ENCODE measurements at regions not wholly inside any gene's neighbourhood (a gene's known extent, or its start where the extent isn't known, plus 50 kb on each side); places are given as distances from the start of the nearest gene placed in this dataset.

- no peak for DNase-seq
- Histone ChIP-seq H3K27ac (ENCODE audit: insufficient read depth, low read length, poor library complexity, severe bottlenecking) (no peak overlapping the region), H3K4me1 (ENCODE audit: control insufficient read depth, insufficient read depth, low read length, poor library complexity, severe bottlenecking) (no peaks in the 10 kb centered on the region), H3K4me3 (ENCODE audit: insufficient read depth, low read depth, low read length, poor library complexity, severe bottlenecking) (no peak overlapping the region), H3K9me3 (ENCODE audit: control insufficient read depth, low read length) (no peaks in the 10 kb centered on the region), H3K36me3 (ENCODE audit: control insufficient read depth, insufficient read depth, low read length) (no peaks in the 10 kb centered on the region), H3K27me3 (replicated peaks; ENCODE audit: control insufficient read depth, insufficient read depth, low read length, poor library complexity, severe bottlenecking) (no peaks in the 10 kb centered on the region)
Measured at GRCh38 chr13:70394031-70394548, 285.8 kb upstream of the KLHL1 start.

DNA sequence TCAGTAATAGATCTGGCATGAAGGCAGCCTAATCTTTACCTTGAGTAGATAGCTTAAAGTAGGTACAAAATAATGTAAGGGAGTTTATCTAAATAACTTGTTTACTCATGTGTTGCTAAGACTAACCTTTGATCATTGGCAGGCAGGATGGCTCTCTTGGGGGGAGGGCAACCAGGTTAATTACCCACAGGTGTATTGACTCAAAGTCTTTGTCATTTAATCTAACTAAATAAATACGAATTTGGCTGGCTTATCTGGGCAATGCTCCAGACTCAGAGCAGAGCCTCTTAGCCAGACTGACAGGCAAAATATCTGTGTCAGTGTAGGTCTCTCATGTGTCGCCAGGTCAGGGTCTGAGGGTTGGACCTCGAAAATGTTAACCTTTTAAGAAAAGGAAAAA is 283.4 kb upstream of the KLHL1 start:
- H3K27me3 ChIP-seq (replicated peaks; ENCODE audit: control insufficient read depth, insufficient read depth, low read length, poor library complexity, severe bottlenecking): no peaks in the 10 kb centered on the region
- H3K9me3 ChIP-seq (ENCODE audit: control insufficient read depth, low read length): no peaks in the 10 kb centered on the region
- H3K27ac ChIP-seq (ENCODE audit: insufficient read depth, low read length, poor library complexity, severe bottlenecking): no peak overlapping the region

DNA sequence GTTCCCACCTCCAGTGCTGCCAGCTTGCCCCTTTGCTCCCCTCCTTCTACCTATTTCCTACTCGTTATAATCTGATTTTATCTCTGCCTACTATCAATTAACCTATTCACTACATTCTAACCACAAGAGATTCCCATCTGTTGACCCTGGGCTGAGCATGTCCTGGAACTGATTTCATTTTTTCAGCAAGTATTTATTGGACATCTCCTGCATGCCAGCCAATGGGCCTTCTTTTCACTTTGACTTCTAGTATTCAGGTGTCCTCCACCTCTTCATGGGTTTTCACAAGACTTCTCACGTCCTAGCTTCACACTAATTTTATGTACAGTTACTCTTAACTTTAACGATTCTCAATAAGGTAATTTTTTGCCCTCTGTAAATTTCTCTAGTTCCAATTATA is 282.7 kb upstream of the KLHL1 start:
- no peaks in the 10 kb centered on the region for H3K4me1 ChIP-seq (ENCODE audit: control insufficient read depth, insufficient read depth, low read length, poor library complexity, severe bottlenecking)
- no peaks in the 10 kb centered on the region for H3K9me3 ChIP-seq (ENCODE audit: control insufficient read depth, low read length)
- no peaks in the 10 kb centered on the region for H3K36me3 ChIP-seq (ENCODE audit: control insufficient read depth, insufficient read depth, low read length)
- no peak overlapping the region for H3K4me3 ChIP-seq (ENCODE audit: insufficient read depth, low read depth, low read length, poor library complexity, severe bottlenecking)
- no peak for DNase-seq
- H3K27me3 ChIP-seq (replicated peaks; ENCODE audit: control insufficient read depth, insufficient read depth, low read length, poor library complexity, severe bottlenecking): no peaks in the 10 kb centered on the region
- no peak overlapping the region for H3K27ac ChIP-seq (ENCODE audit: insufficient read depth, low read length, poor library complexity, severe bottlenecking)

More for the DNA sequence above, 283.4 kb upstream of the KLHL1 start:
- no peaks in the 10 kb centered on the region for H3K4me1 ChIP-seq (ENCODE audit: control insufficient read depth, insufficient read depth, low read length, poor library complexity, severe bottlenecking)
- no peaks in the 10 kb centered on the region for H3K36me3 ChIP-seq (ENCODE audit: control insufficient read depth, insufficient read depth, low read length)
- no peak overlapping the region for H3K4me3 ChIP-seq (ENCODE audit: insufficient read depth, low read depth, low read length, poor library complexity, severe bottlenecking)
- no peak for DNase-seq

GRCh38 chr13:70390064-70390463 is 281.8 kb upstream of the KLHL1 start:
- H3K4me1 ChIP-seq (ENCODE audit: control insufficient read depth, insufficient read depth, low read length, poor library complexity, severe bottlenecking): no peaks in the 10 kb centered on the region
- DNase-seq: no peak
- H3K9me3 ChIP-seq (ENCODE audit: control insufficient read depth, low read length): no peaks in the 10 kb centered on the region
- H3K27me3 ChIP-seq (replicated peaks; ENCODE audit: control insufficient read depth, insufficient read depth, low read length, poor library complexity, severe bottlenecking): no peaks in the 10 kb centered on the region
- H3K27ac ChIP-seq (ENCODE audit: insufficient read depth, low read length, poor library complexity, severe bottlenecking): no peak overlapping the region
- H3K36me3 ChIP-seq (ENCODE audit: control insufficient read depth, insufficient read depth, low read length): no peaks in the 10 kb centered on the region
- H3K4me3 ChIP-seq (ENCODE audit: insufficient read depth, low read depth, low read length, poor library complexity, severe bottlenecking): no peak overlapping the region

- no peak for DNase-seq
- Histone ChIP-seq H3K36me3 (ENCODE audit: control insufficient read depth, insufficient read depth, low read length) (no peaks in the 10 kb centered on the region), H3K4me1 (ENCODE audit: control insufficient read depth, insufficient read depth, low read length, poor library complexity, severe bottlenecking) (no peaks in the 10 kb centered on the region), H3K27ac (ENCODE audit: insufficient read depth, low read length, poor library complexity, severe bottlenecking) (no peak overlapping the region), H3K9me3 (ENCODE audit: control insufficient read depth, low read length) (no peaks in the 10 kb centered on the region), H3K27me3 (replicated peaks; ENCODE audit: control insufficient read depth, insufficient read depth, low read length, poor library complexity, severe bottlenecking) (no peaks in the 10 kb centered on the region), H3K4me3 (ENCODE audit: insufficient read depth, low read depth, low read length, poor library complexity, severe bottlenecking) (no peak overlapping the region)
Measured at GRCh38 chr13:70388935-70389334, 280.7 kb upstream of the KLHL1 start.

DNA sequence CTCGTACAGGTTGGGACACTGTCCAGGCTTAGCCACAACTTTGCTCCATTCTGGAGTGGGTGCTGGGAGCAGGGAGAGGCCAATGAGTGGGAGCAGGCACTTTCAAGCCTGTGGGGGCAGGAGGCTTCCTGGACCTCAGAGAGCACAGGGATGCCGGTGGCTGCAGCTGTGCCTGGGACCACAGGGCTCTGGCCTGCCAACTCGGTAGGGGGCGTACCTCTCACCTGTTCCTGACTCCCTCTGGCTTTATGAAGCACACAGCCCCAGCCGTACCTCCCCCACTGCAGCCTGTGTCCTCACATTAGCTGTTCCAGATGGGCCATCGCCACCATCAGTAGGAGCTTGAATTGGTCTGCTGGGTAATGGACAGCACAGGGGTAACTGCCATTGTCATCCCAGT is 278.7 kb upstream of the KLHL1 start:
- no peak for DNase-seq
- Histone ChIP-seq H3K4me1 (ENCODE audit: control insufficient read depth, insufficient read depth, low read length, poor library complexity, severe bottlenecking) (no peaks in the 10 kb centered on the region), H3K9me3 (ENCODE audit: control insufficient read depth, low read length) (no peaks in the 10 kb centered on the region), H3K27me3 (replicated peaks; ENCODE audit: control insufficient read depth, insufficient read depth, low read length, poor library complexity, severe bottlenecking) (no peaks in the 10 kb centered on the region), H3K36me3 (ENCODE audit: control insufficient read depth, insufficient read depth, low read length) (no peaks in the 10 kb centered on the region), H3K27ac (ENCODE audit: insufficient read depth, low read length, poor library complexity, severe bottlenecking) (no peak overlapping the region), H3K4me3 (ENCODE audit: insufficient read depth, low read depth, low read length, poor library complexity, severe bottlenecking) (no peak overlapping the region)

DNA sequence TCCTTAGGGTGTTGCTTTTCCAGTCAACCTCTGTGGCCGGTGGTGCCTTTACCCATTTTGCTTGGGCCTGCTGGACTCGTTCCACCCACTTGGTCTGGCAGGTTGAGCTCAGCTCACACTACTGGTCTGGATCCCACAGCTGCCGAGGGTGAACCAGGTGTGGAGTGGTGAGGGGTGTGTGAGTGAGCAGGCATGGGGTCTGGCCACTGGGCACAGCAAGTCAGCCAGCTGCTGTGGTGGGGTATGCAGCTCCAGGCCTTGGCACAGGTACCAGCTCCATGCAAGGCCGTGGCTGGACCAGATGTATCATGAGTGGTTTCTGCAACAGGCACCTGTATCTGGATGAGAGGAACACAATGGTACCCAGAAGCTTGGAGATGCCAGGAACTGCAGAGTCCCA is 277.6 kb upstream of the KLHL1 start:
- no peak for DNase-seq
- H3K36me3 ChIP-seq (ENCODE audit: control insufficient read depth, insufficient read depth, low read length): no peaks in the 10 kb centered on the region
- no peaks in the 10 kb centered on the region for H3K4me1 ChIP-seq (ENCODE audit: control insufficient read depth, insufficient read depth, low read length, poor library complexity, severe bottlenecking)
- H3K9me3 ChIP-seq (ENCODE audit: control insufficient read depth, low read length): no peaks in the 10 kb centered on the region
- no peak overlapping the region for H3K4me3 ChIP-seq (ENCODE audit: insufficient read depth, low read depth, low read length, poor library complexity, severe bottlenecking)
- H3K27ac ChIP-seq (ENCODE audit: insufficient read depth, low read length, poor library complexity, severe bottlenecking): no peak overlapping the region
- no peaks in the 10 kb centered on the region for H3K27me3 ChIP-seq (replicated peaks; ENCODE audit: control insufficient read depth, insufficient read depth, low read length, poor library complexity, severe bottlenecking)

GRCh38 chr13:70384156-70384555 is 275.9 kb upstream of the KLHL1 start:
- Histone ChIP-seq H3K9me3 (ENCODE audit: control insufficient read depth, low read length) (no peaks in the 10 kb centered on the region), H3K36me3 (ENCODE audit: control insufficient read depth, insufficient read depth, low read length) (no peaks in the 10 kb centered on the region), H3K27ac (ENCODE audit: insufficient read depth, low read length, poor library complexity, severe bottlenecking) (no peak overlapping the region), H3K4me3 (ENCODE audit: insufficient read depth, low read depth, low read length, poor library complexity, severe bottlenecking) (no peak overlapping the region), H3K27me3 (replicated peaks; ENCODE audit: control insufficient read depth, insufficient read depth, low read length, poor library complexity, severe bottlenecking) (no peaks in the 10 kb centered on the region), H3K4me1 (ENCODE audit: control insufficient read depth, insufficient read depth, low read length, poor library complexity, severe bottlenecking) (no peaks in the 10 kb centered on the region)
- no peak for DNase-seq

DNA sequence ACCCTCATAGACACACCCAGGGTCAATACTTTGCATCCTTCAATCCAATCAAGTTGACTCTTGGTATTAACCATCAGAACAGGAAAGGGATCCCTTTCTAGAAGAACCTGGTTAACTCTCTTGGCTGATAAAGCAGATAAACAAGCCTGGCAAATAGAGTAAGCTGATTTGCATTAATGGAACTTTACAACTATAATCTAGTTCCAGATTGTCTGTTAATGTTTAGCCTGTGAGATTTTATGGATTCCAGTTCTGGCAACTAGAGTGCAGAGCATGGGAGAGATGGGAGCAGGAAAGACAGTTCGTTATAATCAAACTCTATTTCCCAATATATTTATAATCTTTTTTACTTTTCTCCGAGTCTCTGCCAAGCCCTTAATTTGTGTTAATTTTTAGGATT is 272.6 kb upstream of the KLHL1 start:
- no peak overlapping the region for H3K4me3 ChIP-seq (ENCODE audit: insufficient read depth, low read depth, low read length, poor library complexity, severe bottlenecking)
- H3K36me3 ChIP-seq (ENCODE audit: control insufficient read depth, insufficient read depth, low read length): no peaks in the 10 kb centered on the region
- no peak overlapping the region for H3K27ac ChIP-seq (ENCODE audit: insufficient read depth, low read length, poor library complexity, severe bottlenecking)
- H3K4me1 ChIP-seq (ENCODE audit: control insufficient read depth, insufficient read depth, low read length, poor library complexity, severe bottlenecking): no peaks in the 10 kb centered on the region
- no peaks in the 10 kb centered on the region for H3K9me3 ChIP-seq (ENCODE audit: control insufficient read depth, low read length)
- DNase-seq: no peak
- H3K27me3 ChIP-seq (replicated peaks; ENCODE audit: control insufficient read depth, insufficient read depth, low read length, poor library complexity, severe bottlenecking): no peaks in the 10 kb centered on the region

DNA sequence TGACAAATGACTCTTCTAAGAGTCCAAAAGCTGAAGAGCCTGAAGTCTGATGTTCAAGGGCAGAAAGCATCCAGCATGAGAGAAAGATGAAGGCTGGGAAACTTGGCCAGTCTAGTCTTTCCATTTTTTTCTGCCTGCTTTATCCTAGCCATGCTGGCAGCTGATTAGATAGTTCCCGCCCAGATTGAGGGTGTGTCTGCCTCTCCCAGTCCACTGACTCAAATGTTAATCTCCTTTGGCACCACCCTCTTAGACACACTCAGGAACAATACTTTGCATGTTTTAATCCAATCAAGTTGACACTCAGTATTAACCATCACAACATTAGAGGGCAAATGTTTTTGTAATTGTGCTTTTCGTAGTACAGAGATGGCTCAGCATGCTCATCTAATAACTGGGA is 267.5 kb upstream of the KLHL1 start:
- H3K27ac ChIP-seq (ENCODE audit: insufficient read depth, low read length, poor library complexity, severe bottlenecking): no peak overlapping the region
- H3K36me3 ChIP-seq (ENCODE audit: control insufficient read depth, insufficient read depth, low read length): no peaks in the 10 kb centered on the region
- no peaks in the 10 kb centered on the region for H3K4me1 ChIP-seq (ENCODE audit: control insufficient read depth, insufficient read depth, low read length, poor library complexity, severe bottlenecking)
- no peak overlapping the region for H3K4me3 ChIP-seq (ENCODE audit: insufficient read depth, low read depth, low read length, poor library complexity, severe bottlenecking)
- no peaks in the 10 kb centered on the region for H3K9me3 ChIP-seq (ENCODE audit: control insufficient read depth, low read length)
- H3K27me3 ChIP-seq (replicated peaks; ENCODE audit: control insufficient read depth, insufficient read depth, low read length, poor library complexity, severe bottlenecking): no peaks in the 10 kb centered on the region
- DNase-seq: no peak

DNA sequence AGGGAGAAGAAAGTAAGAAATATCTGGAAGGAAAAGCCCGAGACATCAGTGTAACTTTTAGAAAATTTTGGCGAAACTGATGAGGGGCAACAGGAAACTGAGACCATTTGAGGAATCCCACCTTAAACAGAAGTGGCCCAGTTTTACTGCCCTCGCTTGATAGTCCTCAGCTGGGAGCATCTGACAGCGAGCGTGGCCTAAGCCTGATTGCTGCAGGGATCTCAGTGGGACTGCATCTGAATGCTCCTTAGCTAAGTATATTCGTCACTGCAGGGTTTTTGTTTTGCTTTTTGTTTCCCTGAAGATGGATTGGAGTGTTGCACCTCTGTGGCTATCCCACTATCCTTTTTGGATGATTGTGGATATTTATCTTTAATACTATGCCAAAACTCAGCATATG is 262.7 kb upstream of the KLHL1 start:
- DNase-seq: no peak
- H3K4me1 ChIP-seq (ENCODE audit: control insufficient read depth, insufficient read depth, low read length, poor library complexity, severe bottlenecking): no peaks in the 10 kb centered on the region

More for the DNA sequence above, 262.7 kb upstream of the KLHL1 start:
- no peaks in the 10 kb centered on the region for H3K36me3 ChIP-seq (ENCODE audit: control insufficient read depth, insufficient read depth, low read length)
- H3K9me3 ChIP-seq (ENCODE audit: control insufficient read depth, low read length): no peaks in the 10 kb centered on the region
- no peaks in the 10 kb centered on the region for H3K27me3 ChIP-seq (replicated peaks; ENCODE audit: control insufficient read depth, insufficient read depth, low read length, poor library complexity, severe bottlenecking)
- H3K27ac ChIP-seq (ENCODE audit: insufficient read depth, low read length, poor library complexity, severe bottlenecking): no peak overlapping the region
- H3K4me3 ChIP-seq (ENCODE audit: insufficient read depth, low read depth, low read length, poor library complexity, severe bottlenecking): no peak overlapping the region
